ENCODE measurements at regions not wholly inside any gene's neighbourhood (a gene's known extent, or its start where the extent isn't known, plus 50 kb on each side); places are given as distances from the start of the nearest gene placed in this dataset.
"Not testable (repeated sequence)": the region's sequence is repeated elsewhere in the genome, so short reads cannot be mapped to it uniquely, and the experiment has no call there.

DNA sequence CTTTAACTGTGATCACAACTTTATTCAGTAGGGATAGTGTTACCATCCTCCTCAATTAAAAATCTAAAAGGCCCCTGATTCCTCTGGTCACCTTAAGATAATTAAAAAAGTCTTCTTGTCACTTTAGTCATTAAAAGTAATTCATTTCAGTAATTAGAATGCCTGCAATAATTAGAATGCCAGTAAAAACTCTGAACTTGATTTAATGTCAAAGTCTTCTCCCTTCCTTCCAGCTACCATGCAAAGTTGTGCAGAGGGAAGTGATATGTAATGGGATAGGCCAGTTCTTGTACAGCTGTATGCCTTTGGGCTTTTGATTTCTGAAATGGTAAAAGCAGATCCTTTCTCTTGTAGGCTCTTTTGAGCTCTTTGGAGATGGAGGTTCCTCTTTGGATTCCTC, 417.2 kb downstream of the ADAM29 start:
- Histone ChIP-seq H3K9me3 (ENCODE audit: control insufficient read depth, insufficient read depth, low read length) (no peaks in the 10 kb centered on the region), H3K4me1 (ENCODE audit: insufficient read depth, low read length) (no peaks in the 10 kb centered on the region), H3K36me3 (ENCODE audit: insufficient read depth, low read length) (no peaks in the 10 kb centered on the region), H3K9ac (ENCODE audit: low read depth, low read length) (no peak overlapping the region)

DNA sequence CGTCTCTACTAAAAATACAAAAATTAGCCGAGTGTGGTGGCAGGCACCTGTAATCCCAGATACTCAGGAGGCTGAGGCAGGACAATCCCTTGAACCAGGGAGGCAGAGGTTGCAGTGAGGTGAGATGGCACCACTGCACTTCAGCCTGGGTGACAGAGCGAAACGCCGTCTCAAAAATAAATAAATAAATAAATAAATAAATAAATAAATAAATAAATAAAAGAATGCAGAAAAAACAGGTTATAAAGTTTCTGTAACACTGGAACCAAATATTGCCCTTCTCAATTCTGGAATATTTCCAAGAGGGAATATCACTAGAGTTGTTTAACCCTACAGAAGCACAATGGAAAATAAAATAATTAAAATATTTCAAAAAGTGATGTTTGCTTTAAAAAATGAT, 418.4 kb downstream of the ADAM29 start:
- H3K4me1 ChIP-seq (ENCODE audit: insufficient read depth, low read length); H3K36me3 ChIP-seq (ENCODE audit: insufficient read depth, low read length); H3K9me3 ChIP-seq (ENCODE audit: control insufficient read depth, insufficient read depth, low read length); H3K9ac ChIP-seq (ENCODE audit: low read depth, low read length): not testable (repeated sequence)

DNA sequence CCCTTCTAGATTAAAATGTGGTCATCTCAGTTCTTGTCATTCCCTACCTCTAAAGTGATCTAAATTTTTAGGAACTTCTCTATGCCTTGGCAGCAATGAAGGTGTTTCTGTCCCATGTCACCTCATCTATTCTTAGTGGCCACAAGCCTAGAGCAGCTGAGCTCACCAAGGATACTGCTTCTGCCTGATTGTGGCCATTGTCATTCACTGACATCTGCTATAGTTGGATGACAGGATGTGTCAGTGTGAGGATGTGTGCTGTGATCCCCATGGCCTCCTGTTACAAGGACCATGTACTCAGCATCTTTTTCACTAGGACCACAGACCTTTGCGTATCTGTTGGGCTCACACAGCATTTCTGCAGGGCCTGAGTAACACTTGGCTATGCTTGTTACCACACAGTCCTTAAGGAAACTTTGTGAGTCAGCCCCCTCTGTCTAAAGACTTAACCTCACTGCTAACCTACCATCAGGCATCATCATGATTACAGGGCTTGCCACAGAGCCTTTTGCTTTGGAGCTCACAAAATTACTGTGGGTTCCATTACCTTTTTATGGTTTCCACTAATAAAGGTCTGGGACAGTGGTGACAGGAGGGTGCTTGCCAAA, 421.0 kb downstream of the ADAM29 start:
- H3K9ac ChIP-seq (ENCODE audit: low read depth, low read length), result no peak overlapping the region
- no peaks in the 10 kb centered on the region for H3K36me3 ChIP-seq (ENCODE audit: insufficient read depth, low read length)
- H3K9me3 ChIP-seq (ENCODE audit: control insufficient read depth, insufficient read depth, low read length), result no peaks in the 10 kb centered on the region; the same call in 1 of the 2 replicates
- no peaks in the 10 kb centered on the region; the same call in 1 of the 2 replicates for H3K4me1 ChIP-seq (ENCODE audit: insufficient read depth, low read length)

DNA sequence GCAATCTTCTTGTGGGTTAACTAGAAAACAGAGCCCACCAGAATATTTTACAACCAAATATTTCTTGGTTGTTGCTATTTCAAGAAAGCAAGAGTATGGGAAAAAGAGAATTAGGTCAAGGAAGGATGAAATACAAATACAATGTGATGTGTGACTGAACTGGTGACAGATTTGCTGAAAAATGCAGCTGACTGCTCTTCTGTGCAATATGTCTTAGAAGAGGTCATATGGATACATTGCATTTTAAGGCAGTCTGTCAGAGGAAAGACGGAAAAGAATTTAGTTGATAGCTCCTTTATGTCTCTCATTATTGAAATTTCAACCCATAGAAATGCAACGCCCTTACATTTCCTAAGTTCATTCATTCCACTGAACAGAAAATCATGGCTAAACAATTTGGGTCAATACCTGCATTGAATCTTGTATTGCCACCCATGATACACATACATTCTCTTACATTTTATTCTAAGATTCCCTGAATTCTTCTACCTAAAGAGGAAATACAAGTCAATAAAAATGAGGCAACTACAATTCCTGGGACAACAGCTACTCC, 423.1 kb downstream of the ADAM29 start:
- no peaks in the 10 kb centered on the region for H3K36me3 ChIP-seq (ENCODE audit: insufficient read depth, low read length)
- H3K4me1 ChIP-seq (ENCODE audit: insufficient read depth, low read length), result no peaks in the 10 kb centered on the region; the same call in 1 of the 2 replicates
- H3K9me3 ChIP-seq (ENCODE audit: control insufficient read depth, insufficient read depth, low read length), result no peaks in the 10 kb centered on the region; the same call in 1 of the 2 replicates
- H3K9ac ChIP-seq (ENCODE audit: low read depth, low read length), result no peak overlapping the region

DNA sequence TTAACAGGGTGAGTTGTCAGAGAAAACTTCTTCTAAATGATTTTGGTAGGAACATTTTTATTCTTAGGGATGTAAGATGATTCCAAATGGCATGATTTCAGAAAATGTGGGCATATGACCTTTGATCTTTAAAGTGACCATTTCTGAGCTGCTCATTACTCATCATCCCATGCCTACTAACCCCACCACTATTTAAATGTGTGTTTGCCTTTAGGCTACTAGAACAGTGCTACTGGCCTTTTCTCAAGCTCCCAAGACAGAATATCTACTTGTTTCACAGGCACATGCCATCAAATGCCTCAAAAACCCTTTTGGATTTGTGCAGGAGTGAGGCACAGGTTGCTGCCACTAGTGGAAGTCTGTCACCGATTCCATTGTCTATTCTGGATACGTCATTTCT, 428.2 kb downstream of the ADAM29 start:
- Histone ChIP-seq H3K4me1 (ENCODE audit: insufficient read depth, low read length) (no peaks in the 10 kb centered on the region; the same call in 1 of the 2 replicates), H3K36me3 (ENCODE audit: insufficient read depth, low read length) (no peaks in the 10 kb centered on the region), H3K9me3 (ENCODE audit: control insufficient read depth, insufficient read depth, low read length) (no peaks in the 10 kb centered on the region; the same call in 1 of the 2 replicates), H3K9ac (ENCODE audit: low read depth, low read length) (no peak overlapping the region)

DNA sequence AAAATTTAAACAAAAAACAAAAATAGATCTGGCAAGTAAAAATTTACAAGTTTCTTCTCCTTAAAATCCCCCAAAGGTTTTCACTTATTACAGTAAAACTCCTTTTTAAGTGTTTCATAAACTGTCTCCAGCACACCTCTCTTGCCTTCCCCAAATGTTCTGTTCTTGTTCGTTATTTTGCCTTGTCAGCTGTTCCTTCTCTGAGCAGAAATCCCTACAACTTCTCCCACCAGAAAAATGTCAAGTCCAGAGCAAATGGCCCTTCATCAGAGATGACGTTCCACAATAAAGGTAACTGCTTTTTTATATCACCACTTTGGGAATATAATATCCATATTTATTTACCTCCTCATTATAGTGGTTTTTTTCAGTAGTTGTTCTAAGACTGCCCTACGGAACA, 432.1 kb downstream of the ADAM29 start:
- H3K4me1 ChIP-seq (ENCODE audit: insufficient read depth, low read length), result no peaks in the 10 kb centered on the region
- H3K9me3 ChIP-seq (ENCODE audit: control insufficient read depth, insufficient read depth, low read length), result no peaks in the 10 kb centered on the region
- H3K36me3 ChIP-seq (ENCODE audit: insufficient read depth, low read length), result no peaks in the 10 kb centered on the region
- H3K9ac ChIP-seq (ENCODE audit: low read depth, low read length), result no peak overlapping the region

DNA sequence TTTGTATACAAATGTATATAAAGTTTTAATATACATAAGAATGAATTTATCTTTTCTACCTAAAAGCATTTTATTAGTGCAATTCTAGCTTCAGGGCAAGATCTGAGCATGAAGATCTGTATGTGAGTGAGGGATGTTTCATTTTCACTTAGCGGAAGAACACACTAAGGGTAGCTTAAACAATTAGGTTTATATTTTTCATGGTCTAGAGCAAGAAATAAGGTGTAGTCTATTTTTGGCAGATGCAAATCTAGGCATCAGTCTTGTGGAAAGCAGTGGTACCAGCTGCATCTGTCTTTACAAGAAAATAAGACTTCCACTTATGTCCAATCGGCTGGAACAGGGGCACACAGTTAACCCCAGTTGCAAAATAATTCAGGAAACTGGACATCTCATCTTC, 433.3 kb downstream of the ADAM29 start:
- H3K4me1 ChIP-seq (ENCODE audit: insufficient read depth, low read length), result no peaks in the 10 kb centered on the region
- no peaks in the 10 kb centered on the region for H3K9me3 ChIP-seq (ENCODE audit: control insufficient read depth, insufficient read depth, low read length)
- no peaks in the 10 kb centered on the region for H3K36me3 ChIP-seq (ENCODE audit: insufficient read depth, low read length)
- no peak overlapping the region for H3K9ac ChIP-seq (ENCODE audit: low read depth, low read length)

DNA sequence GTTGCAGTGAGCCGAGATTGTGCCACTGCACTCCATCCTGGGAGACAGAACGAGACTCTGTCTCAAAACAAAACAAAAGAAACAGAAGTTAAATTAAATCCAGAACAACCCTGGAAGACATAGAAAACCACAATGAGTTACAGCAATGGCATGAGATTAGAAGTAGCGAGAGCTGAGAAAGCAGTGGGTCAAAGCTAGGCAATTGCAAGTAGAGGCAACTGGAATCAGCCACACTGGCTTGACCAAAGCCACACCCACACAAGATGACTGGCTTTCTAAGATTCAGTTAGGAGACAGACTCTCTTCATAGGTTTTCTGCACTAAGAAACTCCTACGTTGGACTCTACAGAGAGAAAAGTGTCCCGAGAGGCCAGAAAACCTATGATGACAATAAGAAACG, 443.0 kb downstream of the GPM6A start:
- no peaks in the 10 kb centered on the region for H3K9me3 ChIP-seq (ENCODE audit: control insufficient read depth, insufficient read depth, low read length)

DNA sequence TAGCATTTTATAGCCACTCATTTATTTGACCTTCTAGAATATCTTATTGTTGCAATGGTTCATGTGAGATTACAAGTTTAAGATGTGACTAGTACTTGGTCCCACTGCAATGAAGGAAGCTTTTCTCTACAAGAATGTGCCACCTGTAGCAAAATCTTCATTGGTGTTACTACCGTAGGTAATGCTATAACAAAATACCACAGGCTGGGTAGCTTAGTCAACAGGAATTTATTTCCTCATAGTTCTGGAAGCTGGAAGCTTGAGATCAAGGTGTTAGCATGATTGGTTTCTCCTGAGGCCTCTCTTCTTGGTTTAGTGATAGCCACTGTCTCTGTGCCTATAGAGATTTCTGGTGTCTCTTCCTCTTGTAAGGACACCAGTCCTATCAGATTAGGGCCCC, 441.0 kb downstream of the GPM6A start:
- Histone ChIP-seq H3K9me3 (ENCODE audit: control insufficient read depth, insufficient read depth, low read length) (no peaks in the 10 kb centered on the region), H3K36me3 (ENCODE audit: insufficient read depth, low read length) (no peaks in the 10 kb centered on the region), H3K4me1 (ENCODE audit: insufficient read depth, low read length) (no peaks in the 10 kb centered on the region), H3K9ac (ENCODE audit: low read depth, low read length) (no peak overlapping the region)

More for the DNA sequence above, 443.0 kb downstream of the GPM6A start:
- Histone ChIP-seq H3K36me3 (ENCODE audit: insufficient read depth, low read length) (no peaks in the 10 kb centered on the region), H3K4me1 (ENCODE audit: insufficient read depth, low read length) (no peaks in the 10 kb centered on the region), H3K9ac (ENCODE audit: low read depth, low read length) (no peak overlapping the region)

DNA sequence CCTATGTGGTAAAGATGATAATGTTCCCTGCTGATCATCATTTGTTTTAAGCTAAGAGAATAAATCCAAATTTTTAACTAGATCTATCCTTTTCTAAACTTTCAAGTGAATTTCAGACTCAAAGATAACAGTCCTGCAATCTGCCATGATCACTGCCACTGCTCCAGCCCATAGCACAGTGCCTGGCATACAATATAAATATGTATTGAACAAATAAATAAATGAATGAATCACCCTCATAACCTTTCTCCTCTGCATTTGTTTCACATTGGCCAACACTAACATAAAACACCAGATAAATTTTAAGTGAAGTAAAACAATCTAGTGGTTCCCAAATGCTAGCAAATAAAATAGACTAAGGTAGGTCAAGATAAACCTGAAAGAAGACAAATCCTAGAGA, 439.0 kb downstream of the GPM6A start:
- no peaks in the 10 kb centered on the region for H3K9me3 ChIP-seq (ENCODE audit: control insufficient read depth, insufficient read depth, low read length)
- H3K4me1 ChIP-seq (ENCODE audit: insufficient read depth, low read length), result no peaks in the 10 kb centered on the region; the same call in 1 of the 2 replicates
- no peak overlapping the region for H3K9ac ChIP-seq (ENCODE audit: low read depth, low read length)
- no peaks in the 10 kb centered on the region for H3K36me3 ChIP-seq (ENCODE audit: insufficient read depth, low read length)

DNA sequence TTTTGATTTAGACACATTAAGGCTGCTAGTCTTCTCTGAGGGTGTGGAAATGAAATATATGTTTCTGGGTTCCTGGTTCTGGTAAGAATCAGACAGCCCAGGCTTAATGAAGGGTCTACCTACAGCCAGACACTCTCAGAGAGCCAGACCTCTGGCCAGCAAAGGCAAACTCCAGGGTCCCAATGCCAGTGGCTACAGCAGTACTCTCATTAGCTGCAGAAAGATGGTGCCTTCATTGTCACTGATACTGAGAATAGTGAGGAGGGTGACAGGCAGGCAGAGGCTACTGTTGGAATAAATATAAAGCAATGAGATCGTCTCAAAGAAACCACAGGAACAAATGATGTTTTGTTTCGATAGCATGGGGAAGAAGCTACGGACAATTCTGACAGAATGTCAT, 437.6 kb downstream of the GPM6A start:
- no peak overlapping the region for H3K9ac ChIP-seq (ENCODE audit: low read depth, low read length)
- H3K4me1 ChIP-seq (ENCODE audit: insufficient read depth, low read length), result no peaks in the 10 kb centered on the region; the same call in 1 of the 2 replicates
- no peaks in the 10 kb centered on the region for H3K9me3 ChIP-seq (ENCODE audit: control insufficient read depth, insufficient read depth, low read length)
- H3K36me3 ChIP-seq (ENCODE audit: insufficient read depth, low read length), result no peaks in the 10 kb centered on the region

DNA sequence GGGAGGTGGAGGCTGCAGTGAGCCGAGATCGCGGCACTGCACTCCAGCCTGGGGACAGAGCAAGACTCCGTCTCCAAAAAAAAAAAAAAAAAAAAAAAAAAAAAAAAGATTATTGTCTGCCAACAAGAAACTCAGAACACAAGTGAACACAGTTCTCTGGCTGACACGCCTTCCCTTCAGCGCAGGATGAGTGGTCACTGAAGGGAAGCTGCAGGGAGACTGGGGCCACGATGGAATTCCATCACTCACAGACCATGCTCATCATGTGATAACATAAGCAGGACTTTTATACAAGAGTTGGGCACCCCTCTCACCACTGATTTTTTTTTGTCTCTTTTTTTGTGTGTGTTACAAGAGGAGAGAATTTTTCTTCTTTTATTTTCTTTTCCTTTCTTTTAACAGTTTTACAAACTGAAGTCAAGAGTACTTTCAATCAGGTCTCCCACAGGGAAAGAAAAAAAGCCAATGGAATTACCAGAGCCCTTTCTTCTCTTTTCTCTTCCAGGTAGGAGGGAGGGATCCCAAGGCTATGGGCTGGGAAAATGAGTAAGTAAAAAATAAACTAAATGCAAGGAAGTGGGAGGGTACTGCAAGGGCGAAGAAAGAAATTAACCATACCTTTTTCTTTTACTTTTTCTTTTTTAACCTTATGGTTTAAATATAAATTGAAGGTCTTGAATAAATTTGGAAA, 435.6 kb downstream of the GPM6A start:
- H3K36me3 ChIP-seq (ENCODE audit: insufficient read depth, low read length), result no peaks in the 10 kb centered on the region
- H3K9ac ChIP-seq (ENCODE audit: low read depth, low read length), result no peak overlapping the region
- no peaks in the 10 kb centered on the region; the same call in 1 of the 2 replicates for H3K4me1 ChIP-seq (ENCODE audit: insufficient read depth, low read length)
- no peaks in the 10 kb centered on the region for H3K9me3 ChIP-seq (ENCODE audit: control insufficient read depth, insufficient read depth, low read length)

DNA sequence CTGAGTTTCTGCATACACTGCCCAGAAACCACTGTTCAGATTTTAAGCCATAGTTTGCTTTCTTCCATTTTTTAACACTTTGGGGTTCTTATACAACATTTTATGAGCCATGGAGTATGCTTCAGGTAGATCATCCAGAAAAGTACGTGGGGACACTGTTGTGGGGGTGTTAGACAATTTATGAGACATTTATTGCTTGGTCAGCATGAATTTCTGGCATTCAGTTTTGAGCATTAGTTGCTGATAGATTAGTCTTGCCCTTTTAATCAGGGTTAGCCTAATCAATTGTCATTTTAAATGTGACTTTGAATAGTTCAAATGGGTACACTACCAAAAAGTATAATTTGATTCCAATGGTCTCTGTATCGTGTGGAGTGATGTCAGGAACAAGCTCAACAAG, 434.9 kb downstream of the GPM6A start:
- no peaks in the 10 kb centered on the region; the same call in 1 of the 2 replicates for H3K4me1 ChIP-seq (ENCODE audit: insufficient read depth, low read length)
- no peaks in the 10 kb centered on the region for H3K9me3 ChIP-seq (ENCODE audit: control insufficient read depth, insufficient read depth, low read length)
- H3K36me3 ChIP-seq (ENCODE audit: insufficient read depth, low read length), result no peaks in the 10 kb centered on the region
- H3K9ac ChIP-seq (ENCODE audit: low read depth, low read length), result no peak overlapping the region

DNA sequence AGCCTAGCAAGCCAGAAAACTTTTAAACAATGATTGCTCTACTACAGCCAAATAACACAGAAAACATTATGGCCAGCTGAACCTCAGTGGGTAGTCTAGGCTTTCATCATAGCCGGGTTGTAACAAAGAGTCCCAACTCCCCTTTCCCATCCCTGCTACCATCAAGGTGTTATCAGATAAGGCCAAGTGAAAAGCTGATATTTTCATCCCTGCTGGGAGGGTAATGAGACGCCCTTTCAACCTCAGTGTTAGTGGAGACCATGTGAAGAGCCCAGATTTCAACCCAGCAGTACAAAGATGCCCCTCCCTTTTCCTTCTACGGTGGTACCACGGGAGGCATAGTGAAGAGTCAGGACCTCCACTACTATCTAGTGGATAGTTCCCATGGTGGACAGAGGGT, 433.7 kb downstream of the GPM6A start:
- no peaks in the 10 kb centered on the region for H3K36me3 ChIP-seq (ENCODE audit: insufficient read depth, low read length)
- no peaks in the 10 kb centered on the region; the same call in 1 of the 2 replicates for H3K4me1 ChIP-seq (ENCODE audit: insufficient read depth, low read length)
- H3K9ac ChIP-seq (ENCODE audit: low read depth, low read length), result no peak overlapping the region
- H3K9me3 ChIP-seq (ENCODE audit: control insufficient read depth, insufficient read depth, low read length), result no peaks in the 10 kb centered on the region

DNA sequence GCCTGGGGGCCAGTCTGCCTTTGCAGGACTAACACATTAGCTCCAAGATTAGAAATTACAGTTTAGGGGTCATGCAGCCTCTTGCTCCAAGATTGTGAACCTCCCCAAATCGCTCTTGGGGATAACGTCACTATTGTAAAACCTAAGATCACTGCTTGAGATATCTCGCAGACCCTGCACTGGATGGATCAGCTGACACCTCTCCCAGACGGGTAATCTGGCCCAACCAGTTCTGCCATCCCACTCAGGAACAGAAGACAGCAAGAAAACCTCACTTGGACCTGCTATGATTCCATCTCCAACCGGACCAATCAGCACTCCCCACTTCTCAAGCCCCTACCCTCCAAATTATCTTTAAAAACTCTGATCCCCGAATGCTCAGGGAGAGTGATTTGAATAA, 431.2 kb downstream of the GPM6A start:
- Histone ChIP-seq H3K9me3 (ENCODE audit: control insufficient read depth, insufficient read depth, low read length) (no peaks in the 10 kb centered on the region), H3K9ac (ENCODE audit: low read depth, low read length) (no peak overlapping the region), H3K4me1 (ENCODE audit: insufficient read depth, low read length) (no peaks in the 10 kb centered on the region; the same call in 1 of the 2 replicates), H3K36me3 (ENCODE audit: insufficient read depth, low read length) (no peaks in the 10 kb centered on the region)

Measured in ES-I3 (cell line).